ENCODE measurements at regions not wholly inside any gene's neighbourhood (a gene's known extent, or its start where the extent isn't known, plus 50 kb on each side); places are given as distances from the start of the nearest gene placed in this dataset.
"Not testable (repeated sequence)": the region's sequence is repeated elsewhere in the genome, so short reads cannot be mapped to it uniquely, and the experiment has no call there.

DNA sequence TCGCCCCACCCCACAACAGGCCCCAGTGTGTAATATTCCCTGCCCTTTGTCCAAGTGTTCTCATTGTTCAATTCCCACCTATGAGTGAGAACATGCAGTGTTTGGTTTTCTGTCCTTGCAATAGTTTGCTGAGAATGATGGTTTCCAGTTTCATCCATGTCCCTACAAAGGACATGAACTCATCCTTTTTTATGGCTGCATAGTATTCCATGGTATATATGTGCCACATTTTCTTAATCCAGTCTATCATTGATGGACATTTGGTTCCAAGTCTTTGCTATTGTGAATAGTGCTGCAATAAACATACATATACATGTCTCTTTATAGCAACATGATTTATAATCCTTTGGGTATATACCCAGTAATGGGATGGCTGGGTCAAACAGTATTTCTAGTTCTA is 132.7 kb downstream of the SNX10 start:
- DNase-seq (ENCODE audit: low read depth): not testable (repeated sequence)

DNA sequence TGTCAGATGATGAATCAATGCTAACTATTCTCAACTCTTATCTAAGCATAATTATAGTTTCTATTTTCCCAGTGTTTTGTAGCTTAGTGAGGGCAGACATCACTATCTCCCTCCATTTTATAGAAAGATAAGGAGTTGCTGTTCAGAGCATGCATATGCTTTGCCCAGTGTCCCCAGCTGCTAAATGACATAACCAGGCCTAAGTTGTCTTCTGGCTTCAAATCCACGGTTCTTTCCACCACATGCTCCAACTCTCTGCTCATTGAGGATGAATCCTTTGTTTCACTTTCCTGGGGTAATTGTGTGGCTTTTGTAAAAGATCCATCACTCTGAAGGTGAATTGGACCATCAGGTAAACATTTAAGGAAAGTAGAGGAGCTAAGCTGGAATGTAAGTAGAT is 134.0 kb downstream of the SNX10 start:
- no peak for DNase-seq (ENCODE audit: low read depth)

DNA sequence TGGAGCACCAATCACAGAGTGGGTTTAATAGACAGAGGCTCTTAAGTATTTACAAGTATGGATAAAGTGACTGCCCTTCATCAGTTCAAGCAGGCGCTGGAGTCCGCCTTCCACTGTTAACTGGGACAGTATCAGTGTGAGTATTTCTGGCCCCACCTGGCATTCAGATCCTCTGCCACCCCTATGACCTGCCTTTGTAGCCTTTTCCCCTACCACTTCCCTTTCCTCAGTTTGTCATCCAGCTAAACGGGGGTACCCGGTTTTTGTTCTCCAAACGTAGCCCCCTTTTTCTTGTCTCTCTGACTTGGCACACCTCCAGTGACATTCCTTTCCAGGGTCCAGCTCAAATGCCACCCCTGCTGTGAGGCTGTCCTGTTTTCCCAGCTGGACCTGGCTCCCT is 134.4 kb downstream of the SNX10 start:
- DNase-seq (ENCODE audit: low read depth): no peak

DNA sequence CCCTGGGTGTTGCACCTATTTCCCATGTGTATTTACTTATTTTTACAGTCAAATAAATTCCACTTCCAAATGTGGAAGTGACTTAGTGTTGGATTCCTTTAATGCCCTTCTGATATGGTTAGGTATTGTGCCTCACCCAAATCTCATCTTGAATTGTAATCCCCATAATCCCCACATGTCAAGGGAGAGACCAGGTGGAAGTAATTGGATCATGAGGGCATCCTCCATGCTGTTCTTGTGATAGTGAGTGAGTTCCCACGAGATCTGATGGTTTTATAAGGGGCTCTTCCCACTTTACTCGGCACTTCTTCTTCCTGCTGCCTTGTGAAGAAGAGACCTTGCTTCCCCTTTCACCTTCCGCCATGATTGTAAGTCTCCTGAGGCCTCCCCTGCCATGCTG is 136.9 kb downstream of the SNX10 start:
- no peak for DNase-seq (ENCODE audit: low read depth)

DNA sequence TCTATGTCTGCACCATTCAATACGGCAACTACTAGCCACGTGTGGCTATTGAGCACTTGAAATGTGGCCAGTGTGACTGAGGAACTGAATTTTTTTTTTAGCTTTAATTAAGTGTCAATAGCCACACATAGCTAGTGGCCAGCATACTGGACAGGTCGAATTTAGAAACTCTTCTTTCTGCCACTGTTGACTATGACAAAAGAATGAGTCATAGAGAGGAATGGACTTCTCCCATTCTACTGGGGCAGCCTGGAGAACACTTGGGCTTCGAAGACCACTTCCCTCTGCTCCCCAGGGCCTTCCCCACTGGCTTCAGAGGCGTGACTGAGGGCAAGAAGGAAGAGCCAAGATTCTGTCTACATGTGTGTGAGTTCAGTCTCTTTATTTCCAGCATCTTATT is 137.5 kb downstream of the SNX10 start:
- DNase-seq (ENCODE audit: low read depth): no peak

DNA sequence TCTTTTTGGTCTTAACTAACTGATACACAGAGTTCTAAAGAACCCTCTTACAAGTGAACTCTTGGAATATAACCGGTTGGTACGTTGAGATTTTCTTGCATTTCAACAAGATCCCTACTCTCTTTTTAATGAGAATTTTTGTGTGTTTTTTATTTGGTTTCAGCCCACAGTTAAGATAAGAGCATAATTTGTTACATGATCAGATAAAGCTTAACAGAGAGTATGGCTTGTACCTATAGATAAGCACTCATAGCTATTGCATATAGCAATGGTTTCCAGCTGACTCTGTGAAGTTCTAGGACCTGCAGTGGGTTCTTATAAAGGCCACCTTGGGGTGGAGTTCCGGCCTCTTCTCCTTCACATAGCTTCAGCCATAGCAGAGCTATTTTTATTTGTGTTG is 143.3 kb downstream of the SNX10 start:
- no peak for DNase-seq (ENCODE audit: low read depth)

DNA sequence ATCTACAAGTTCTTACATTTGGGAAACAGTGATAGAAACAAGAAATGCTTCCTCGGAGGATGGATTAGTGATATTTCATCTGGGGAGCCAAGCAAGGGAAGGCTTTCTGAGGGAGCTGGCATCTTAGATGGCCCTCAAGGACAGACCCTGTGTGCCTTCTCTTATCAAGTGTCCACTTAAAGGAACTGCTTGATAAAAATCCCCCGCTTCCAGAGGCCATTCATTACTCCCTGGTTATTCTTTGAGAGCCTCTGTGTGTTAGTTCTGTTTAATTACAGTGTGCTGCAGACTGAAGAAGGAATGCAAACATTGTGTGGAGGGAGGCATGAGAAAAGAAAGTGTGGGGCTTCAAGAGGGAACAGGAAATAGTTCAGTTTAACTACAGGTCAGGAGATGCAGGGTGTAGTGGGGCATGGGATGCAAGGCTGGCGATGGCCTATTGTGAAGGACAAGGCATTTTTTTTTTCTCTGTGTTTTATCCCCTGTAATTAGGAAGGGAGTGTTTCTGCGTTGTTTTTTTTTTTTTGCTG is 145.4 kb downstream of the SNX10 start:
- no peak for DNase-seq (ENCODE audit: low read depth)

DNA sequence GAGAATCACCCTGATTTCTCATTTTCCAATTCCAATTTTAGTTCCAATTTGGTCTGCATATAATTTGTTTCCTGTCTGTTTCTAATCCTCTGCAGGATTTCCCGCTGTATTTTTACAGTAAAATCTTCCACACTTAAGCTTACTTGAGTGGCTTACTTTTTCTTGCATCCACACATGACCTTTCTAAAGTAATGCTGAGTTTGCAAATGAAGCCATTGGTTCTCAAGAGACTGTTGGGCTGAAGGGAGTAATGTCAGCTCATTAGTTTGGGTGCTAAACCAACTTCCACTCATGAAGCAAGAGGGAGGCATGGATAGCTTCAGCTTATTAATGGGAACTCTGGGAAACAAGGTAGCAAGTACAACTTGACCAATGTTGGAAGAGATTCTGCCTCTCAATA is 146.4 kb downstream of the SNX10 start:
- no peak for DNase-seq (ENCODE audit: low read depth)

DNA sequence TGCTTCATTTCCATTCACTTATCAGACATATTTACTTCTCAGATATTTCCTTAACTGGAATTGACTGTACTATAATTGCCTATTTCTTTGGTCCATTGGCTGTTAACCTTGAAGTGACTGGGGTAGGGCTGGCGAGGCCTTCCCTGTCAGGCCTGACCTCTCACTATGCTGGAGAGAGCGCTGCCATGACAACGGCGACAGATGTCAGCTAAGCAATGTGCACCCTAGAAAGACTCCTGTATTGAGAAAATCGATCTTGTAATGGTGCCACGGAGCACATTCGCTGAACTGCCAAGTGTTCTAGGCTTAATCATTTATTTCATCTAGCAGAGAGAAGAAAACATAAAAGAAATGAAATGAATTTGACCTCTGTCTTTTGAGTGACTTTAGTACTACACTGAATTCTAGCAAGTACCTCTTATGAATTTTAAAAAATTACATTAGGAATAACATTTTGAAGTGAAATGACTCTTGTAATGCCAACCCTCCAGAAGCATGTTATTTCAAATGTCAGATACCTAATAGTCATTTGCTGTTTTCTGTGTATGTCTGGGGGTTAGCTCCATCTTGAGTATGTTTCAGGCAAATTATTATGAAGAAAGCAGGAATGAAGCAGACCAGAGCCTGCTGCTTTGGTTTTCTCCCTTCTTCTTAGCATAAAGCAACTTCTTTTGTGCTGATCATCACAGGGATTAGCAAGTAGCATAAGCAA is 148.0 kb downstream of the SNX10 start:
- DNase-seq (ENCODE audit: low read depth): no peak

DNA sequence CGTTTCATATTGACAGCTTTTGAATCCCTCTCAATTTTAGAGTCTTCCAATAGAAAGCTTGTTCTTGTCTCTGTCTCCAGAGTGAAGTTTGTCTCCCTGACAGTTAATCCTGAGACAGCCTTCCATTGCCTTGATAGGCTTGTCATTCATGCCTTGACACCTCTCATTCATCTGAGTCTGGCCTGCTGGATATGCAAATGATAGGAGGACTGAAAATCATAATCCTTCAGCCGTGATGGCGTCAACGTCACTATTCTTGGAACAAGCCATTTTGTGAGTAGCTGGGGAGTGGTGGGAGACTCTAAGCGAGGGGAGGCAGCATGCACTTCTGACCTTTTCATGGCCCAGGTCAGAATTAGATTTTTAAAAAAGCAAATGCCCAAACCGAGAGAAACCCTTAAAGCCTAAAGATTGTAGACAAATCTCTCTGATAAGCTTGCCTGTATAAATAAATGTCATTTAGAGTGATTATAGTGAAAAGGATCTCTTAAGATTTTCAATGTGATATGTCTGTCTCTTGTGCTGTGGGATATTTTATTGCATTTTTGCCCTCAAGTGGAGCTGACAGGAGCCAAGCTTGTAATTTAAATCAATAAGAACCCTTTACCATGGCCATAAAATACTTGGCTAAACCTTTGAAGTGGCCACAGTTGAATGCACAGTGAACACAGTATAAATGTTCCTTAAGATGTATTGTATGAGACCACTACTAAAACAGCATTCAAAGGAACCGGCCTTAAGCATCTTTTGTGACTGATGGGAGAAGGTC is 148.8 kb downstream of the SNX10 start:
- no peak for DNase-seq (ENCODE audit: low read depth)

DNA sequence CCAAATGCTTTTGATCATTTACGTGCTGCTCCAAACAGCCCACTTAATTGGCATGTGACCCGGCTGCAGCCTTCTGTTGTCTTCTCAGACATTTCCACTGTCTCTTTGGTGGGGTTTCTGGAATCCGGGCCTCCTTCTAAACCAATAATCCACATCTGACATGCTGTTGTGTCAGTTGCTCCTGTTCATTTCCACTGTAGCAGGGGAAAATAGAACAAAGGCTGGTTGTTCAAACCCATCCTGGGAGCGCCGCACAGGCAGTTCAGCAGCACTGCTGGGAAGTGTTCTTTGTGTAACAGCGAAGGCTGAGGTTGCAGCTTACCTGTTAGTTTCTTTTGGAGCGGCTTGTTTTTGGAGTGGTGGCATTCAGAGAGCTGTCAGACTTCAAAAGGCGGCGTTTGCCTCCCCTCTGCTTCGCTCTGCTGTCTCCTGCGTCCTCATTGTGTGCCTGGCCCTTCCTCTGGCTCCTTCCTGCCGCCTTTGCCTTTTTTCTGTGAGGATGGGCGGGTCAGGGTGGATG is 149.4 kb downstream of the SNX10 start:
- DNase-seq (ENCODE audit: low read depth): no peak

DNA sequence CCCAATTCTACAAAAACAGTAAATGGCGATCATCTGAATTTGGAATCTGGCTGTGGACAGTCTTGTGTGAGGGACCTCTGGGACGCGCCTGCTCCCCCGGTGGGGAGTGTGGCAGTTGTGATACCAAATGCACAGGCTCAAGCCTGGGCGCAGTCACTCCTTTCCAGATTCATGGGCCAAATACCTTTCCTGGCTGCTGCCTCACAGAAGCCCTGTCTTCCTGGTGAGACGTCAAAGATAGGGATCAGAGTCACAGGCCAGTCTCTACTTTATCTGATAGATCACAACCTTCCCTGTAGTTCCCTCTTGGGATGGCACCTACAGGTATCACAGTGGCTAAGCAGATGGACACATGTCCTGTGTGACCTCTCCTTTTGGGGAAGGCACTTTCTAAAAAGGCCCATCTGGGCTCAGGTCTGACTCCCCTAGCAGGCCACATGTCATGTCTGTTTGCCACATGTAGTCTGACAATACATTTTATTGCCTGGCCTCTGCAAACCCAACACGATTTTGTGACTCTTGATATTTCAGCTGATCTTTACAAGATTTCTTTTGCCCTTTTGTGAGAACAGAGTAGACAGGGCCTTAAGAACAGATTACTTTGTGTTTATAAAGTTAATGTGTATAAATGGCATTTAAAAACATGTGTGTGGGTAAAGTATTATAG is 150.1 kb downstream of the SNX10 start:
- DNase-seq (ENCODE audit: low read depth): no peak

DNA sequence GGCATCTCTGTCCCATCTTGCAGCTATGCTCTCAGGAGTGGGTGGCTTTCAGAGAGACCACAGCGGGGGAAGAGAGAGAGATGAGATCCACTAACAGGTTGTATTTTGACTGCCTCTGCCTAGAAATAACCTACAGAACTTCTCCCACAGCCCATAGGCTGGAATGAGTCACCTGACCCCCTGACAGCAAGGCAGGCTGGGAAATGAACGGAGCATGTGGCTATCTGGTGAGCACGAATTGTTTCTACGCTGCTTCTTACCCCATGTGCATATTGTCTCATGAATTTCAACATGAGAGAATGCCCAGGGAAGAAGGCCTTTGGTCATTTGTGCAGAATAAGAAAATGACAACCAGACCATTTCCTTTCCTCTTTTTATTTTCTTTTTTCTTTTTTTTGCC is 151.3 kb downstream of the SNX10 start:
- DNase-seq (ENCODE audit: low read depth): no peak

DNA sequence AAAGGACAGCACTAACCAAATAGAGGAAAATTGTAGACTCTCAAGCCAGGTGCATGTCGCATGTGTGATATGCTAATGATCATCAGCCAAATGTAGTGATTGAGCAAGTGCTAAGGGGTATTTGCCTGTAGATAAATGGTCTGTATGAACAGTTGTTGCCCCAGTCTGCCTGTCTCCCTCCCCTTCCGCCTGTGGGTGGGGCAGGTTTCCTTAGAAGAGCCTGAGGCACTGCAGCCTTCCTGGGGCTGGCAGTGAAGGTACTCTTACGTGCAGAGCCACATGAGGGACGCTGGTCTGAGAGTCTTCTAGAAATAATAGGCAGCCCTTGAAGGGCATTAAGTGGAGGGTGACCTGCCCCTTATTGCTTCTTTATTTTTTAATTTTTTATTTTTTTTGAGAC is 152.1 kb downstream of the SNX10 start:
- DNase-seq (ENCODE audit: low read depth): no peak

DNA sequence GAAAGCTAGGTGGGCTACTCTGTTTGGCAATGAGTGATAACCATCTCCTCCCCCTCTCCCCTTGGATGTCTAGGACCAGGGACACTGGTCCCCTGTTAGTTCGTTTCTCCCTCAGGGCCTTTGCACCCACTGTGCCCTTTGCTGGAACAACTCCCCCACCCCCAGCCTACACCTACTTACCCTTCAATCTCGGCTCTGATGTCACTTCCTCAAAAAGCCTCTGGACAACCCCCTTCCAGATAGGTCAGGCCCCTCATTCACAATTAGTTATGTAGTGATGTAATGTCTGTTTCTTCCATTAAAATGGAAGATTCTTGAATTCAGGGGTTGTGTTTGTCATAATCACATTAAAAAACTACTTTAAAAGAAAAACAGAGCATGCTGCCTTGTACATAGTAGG is 152.9 kb downstream of the SNX10 start:
- DNase-seq (ENCODE audit: low read depth): no peak

DNA sequence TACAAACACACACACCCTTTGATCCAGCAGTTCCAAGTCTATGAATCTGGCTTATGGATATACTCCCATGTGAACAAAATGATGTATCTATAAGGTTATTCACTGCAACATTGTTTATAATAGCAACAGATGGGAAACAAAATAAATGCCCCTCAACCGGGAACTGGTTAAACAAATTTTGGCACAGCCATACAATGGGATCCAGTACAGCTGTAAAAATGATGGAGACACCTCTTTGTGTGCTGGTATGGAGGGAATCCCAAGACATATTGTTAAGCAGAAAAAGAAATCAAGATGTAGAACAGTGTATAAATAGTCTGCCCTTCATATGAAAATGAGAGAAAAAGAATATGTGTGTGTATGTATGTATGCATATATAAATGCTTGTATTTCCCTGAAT is 155.5 kb downstream of the SNX10 start:
- DNase-seq (ENCODE audit: low read depth): no peak

DNA sequence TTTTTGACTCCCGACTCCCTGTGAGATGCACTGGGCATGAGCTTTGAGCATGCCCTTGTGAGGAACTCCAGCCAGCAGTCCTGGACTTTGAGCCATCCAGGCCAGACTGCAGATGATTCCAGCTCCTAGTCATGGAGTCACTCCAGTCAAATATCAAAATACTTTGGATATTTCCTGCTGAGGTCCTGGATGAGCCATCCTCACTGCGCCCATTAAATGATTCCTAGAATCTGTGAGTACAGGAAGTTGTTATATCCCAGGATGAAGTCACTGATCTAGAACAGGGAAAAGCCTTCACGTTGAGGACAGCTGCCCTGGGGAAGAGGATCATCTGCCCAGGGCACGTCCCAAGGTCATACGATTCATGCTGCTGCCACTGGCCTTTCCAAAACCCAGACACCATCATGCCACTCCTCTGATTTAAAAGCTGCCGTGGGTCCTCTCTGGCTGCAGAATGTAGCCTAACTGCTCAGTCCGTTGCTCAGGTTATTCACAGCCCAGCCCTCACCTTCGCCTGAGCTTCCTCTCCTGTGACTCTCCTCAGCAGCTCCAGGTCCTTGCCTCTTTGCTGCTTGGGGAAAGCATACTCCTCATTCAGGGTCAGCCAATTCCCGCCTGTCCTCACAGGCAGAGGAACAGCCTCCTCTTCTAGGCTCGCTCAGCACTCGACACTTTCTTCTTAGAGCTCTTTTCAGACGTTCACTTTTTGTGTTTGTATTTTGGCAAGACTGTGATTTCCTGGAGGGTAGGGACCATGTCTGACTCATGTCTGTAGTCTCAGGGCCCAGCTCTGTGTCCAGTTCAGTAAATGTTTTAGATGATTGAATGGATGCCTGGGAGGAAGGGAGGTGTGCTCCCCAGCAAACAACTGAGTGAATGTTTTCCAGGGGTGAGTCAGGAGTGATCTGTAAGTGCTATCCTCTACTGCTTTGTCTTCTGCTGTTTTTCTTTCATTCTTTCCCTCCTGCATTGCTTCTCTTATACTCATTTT is 157.8 kb downstream of the SNX10 start:
- peak; percentile 22 for DNase-seq (ENCODE audit: low read depth)

DNA sequence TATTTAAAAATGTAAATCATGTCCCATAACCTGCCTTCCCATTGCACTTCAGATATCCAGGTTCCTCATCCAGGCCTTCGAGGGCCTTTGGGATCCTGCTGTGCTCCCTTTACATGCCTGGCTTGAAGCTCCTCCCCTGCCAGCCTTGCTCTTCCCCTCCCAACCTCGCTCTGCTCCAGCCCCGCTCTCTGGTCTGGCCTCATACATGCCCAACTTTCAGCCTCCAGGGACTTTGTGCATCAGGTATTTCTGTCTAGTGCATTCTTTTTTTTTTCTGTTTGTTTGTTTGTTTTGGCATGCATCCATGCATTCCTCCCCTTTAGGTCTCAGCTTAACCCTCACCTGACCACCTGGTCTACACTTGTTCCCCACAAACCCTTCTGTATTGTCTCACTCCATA is 160.3 kb downstream of the SNX10 start:
- no peak for DNase-seq (ENCODE audit: low read depth)

DNA sequence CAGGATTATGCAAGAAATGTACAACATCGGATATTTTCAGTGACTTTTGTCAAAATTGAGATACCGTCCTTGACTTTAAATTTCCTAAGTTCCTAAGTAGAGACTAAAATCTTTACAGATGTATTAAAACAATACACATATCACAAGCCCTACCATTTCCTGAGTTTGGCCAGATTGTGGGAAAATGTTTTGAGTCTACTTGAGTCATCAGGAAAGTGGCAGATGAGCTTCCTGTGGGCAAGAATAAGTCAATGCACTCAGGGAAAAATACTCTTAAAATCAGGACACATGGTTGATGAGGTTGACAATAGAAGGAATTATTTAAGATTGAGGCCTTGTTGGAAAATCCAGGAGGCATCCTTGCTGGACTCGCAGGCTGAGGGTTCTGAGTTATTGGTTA is 162.5 kb downstream of the SNX10 start:
- DNase-seq (ENCODE audit: low read depth): no peak

DNA sequence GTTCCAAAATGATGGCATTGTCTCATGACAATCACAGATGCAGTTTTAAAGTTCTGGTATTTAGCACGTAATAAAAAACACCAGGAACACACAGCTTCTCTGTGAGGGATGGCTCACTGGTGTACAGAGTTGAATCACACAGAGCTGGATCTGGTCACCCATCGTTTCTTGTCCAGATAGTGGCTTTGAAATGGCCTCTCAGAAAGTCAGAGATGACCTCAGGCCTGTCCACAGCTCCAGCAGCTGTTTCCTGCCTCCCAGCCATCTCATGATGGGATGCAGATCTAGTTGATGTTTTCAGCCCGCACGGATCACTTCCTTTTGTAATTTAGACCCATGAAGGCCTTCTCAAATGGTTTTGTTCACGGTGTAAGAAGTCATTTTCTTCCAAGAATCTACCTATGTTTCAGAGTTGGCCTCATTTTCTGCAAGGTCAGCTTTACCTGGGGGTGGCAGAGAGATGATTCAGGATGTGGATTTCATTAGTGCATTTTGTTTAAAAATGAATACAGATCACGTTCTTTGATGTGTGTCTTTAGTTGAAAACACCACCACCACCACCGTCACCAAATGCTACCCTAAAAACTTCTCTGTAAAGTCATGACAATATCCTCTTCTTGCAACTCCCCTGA is 166.2 kb downstream of the SNX10 start:
- no peak for DNase-seq (ENCODE audit: low read depth)
